SK-N-DZ (cell line): ENCODE measurements at regions not wholly inside any gene's neighbourhood (a gene's known extent, or its start where the extent isn't known, plus 50 kb on each side); places are given as distances from the start of the nearest gene placed in this dataset.
"Not testable (repeated sequence)": the region's sequence is repeated elsewhere in the genome, so short reads cannot be mapped to it uniquely, and the experiment has no call there.

Experiments used
- DNase-seq: peaks from one replicate; pipeline ENCODE4 v3.0.0-alpha.2; 2015; ENCODE audit warnings: low spot score

GRCh38 chr18:961644-962355 lies 57.1 kb downstream of the ADCYAP1 start:
- peak; percentile 49 for DNase-seq

DNA sequence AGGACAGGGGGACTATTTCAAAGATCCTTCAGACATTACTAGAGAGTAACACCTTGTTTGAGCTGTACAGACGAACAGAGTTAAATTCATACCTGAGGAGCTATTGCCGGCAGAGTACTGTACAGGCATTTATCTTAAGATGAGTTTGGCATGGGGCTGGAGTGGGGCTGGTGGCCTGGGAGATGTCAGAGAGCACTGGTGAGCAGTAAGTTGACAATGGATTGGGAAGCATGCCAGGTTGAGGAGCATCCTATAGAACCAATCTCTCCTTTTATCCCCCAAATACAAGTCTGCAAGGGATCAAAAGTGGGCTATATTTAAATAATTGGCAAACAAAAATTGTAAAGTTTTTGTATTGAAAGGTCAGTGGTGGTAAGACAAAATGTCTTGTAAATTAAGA lies 58.6 kb downstream of the ADCYAP1 start:
- DNase-seq, result peak; percentile 84

GRCh38 chr18:965921-966758 lies 61.5 kb downstream of the ADCYAP1 start:
- no peak for DNase-seq

GRCh38 chr18:966759-967576 lies 62.3 kb downstream of the ADCYAP1 start:
- DNase-seq, result no peak

- not testable (repeated sequence) for DNase-seq
Measured at GRCh38 chr18:968910-969309, 64.2 kb downstream of the ADCYAP1 start.

DNA sequence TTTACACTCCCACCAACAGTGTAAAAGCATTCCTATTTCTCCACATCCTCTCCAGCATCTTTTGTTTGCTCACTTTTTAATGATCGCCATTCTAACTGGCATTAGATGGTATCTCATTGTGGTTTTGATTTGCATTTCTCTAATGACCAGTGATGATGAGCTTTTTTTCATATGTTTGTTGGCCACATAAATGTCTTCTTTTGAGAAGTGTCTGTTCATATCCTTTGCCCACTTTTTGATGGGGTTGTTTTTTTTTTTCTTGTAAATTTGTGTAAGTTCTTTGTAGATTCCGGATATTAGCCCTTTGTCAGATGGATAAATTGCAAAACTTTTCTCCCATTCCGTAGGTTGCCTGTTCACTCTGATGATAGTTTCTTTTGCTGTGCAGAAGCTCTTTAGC lies 64.6 kb downstream of the ADCYAP1 start:
- not testable (repeated sequence) for DNase-seq

DNA sequence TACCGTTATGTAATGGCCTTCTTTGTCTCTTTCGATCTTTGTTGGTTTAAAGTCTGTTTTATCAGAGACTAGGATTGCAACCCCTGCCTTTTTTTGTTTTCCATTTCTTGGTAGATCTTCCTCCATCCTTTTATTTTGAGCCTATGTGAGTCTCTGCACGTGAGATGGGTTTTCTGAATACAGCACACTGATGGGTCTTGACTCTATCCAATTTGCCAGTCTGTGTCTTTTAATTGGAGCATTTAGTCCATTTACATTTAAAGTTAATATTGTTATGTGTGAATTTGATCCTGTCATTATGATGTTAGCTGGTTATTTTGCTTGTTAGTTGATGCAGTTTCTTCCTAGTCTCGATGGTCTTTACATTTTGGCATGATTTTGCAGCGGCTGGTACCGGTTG lies 69.9 kb downstream of the ADCYAP1 start:
- DNase-seq, result not testable (repeated sequence)

DNA sequence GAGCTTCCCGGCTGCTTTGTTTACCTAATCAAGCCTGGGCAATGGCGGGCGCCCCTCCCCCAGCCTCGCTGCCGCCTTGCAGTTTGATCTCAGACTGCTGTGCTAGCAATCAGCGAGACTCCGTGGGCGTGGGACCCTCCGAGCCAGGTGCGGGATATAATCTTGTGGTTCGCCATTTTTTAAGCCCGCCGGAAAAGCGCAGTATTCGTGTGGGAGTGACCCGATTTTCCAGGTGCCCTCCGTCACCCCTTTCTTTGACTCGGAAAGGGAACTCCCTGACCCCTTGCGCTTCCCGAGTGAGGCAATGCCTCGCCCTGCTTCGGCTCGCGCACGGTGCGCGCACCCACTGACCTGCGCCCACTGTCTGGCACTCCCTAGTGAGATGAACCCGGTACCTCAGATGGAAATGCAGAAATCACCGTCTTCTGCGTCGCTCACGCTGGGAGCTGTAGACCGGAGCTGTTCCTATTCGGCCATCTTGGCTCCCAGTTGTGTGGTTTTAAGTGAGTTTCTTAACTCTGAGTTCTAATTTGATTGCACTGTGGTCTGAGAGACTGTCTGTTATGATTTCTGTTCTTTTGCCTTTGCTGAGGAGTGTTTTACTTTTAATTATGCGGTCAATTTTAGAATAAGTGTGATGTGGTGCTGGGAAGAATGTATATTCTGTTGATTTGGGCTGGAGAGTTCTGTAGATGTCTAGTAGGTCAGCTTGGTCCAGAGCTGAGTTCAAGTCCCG lies 71.9 kb downstream of the ADCYAP1 start:
- DNase-seq, result not testable (repeated sequence)

- DNase-seq, result not testable (repeated sequence)
Measured at GRCh38 chr18:977327-977726, 72.7 kb downstream of the ADCYAP1 start.

- not testable (repeated sequence) for DNase-seq
Measured at GRCh38 chr18:977732-978131, 73.1 kb downstream of the ADCYAP1 start.

DNA sequence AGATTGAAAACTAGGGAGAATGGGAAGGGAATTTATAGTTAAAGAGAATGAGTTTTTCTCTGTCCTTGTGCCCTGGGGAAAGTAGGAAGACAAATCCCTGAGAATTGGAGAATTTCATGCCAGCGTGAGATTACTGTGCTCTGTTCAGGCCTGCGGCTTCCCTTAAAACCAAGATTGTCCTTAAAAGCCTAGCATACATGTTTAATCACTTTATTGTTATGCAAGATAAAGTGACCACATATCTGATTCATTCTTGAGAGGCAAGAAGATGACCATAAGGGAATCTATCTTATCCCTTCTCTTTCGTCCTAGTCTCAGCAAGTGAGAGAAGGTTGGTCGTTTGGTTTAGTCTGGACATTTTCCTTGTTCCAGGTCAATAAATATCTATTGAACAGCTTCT lies 75.9 kb downstream of the ADCYAP1 start:
- DNase-seq, result no peak

DNA sequence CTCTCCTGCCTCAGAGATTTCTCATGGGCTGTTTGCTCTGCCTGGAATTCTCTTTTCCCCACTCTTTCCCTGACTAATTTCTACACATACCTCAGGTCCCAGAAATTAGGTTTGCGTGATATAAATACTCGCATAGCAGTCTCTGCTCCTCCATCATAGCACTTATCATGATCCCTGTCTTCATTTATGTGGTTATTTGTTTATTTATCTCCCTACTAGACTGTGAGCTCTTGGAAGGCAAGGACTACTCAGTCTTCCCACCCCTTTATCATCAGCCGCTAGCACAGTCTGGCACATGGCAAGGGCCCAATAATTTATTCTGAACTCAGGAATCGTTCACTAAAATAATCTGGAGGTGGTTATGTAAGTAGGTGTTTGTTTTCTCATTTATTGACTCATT lies 79.3 kb downstream of the ADCYAP1 start:
- no peak for DNase-seq

DNA sequence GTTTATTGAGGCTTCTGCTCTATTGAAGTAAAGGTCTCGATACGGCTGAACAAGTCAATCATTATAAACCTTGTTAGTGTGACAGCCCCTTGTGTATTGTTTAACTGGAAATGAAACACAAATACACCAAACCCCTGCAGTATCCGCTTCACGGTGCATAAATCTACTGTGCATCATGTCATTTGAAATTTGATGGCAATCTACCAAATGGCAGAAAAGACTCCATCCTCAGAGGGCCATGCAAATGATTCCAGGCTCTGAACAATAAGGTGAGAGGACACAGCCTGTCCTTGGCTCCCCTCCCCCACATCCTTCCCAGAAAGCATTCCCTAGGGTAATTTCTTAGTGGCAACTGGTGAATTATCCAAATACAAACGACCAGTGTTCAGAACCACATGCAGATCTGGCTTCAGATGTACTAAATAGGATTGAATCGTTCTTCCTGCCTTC lies 80.6 kb downstream of the ADCYAP1 start:
- DNase-seq, result peak; percentile 94

DNA sequence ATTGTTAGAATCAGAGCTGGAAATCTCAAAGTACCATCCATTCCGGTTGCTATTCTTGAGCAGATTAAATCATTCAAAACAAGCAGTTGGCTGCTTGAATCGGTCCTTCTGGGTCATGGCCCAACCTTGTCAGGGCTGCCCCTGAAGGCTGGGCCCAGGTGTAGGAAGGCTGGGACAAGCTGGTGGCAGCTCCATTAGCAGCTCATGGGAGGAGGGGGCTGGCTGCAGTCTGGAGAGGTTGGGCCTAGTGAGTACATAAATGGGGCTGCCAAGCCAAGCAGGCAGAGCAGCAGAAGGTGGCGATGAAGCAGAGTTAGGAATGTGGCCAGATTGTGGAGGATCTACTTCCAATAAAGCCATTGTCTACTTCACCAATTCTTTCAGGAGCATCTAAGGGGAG lies 81.4 kb downstream of the ADCYAP1 start:
- peak; percentile 62 for DNase-seq

DNA sequence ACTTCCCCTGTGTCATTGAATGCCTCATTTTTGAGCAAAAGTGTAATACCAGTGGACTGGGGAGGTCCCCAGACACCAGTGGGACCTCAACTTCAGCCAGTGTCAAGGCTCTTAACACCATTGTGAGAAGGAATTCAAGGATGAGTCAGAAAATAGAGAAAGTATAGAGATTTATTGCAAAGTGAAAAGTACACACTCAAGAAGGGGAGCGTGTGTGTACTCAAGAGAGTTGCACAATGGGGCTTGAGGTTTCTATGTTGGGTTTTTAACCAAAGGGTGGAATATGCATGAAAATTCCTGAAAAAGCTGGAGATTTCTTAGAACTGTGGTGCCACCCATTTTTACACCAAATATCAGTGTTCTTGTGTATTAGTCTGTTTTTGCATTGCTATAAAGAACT lies 81.9 kb downstream of the ADCYAP1 start:
- no peak for DNase-seq

GRCh38 chr18:987325-988186 lies 82.9 kb downstream of the ADCYAP1 start:
- DNase-seq, result no peak

GRCh38 chr18:989425-989824 lies 84.8 kb downstream of the ADCYAP1 start:
- no peak for DNase-seq

- peak; percentile 22 for DNase-seq
Measured at GRCh38 chr18:990197-990596, 85.5 kb downstream of the ADCYAP1 start.

- no peak for DNase-seq
Measured at GRCh38 chr18:991441-991840, 86.8 kb downstream of the ADCYAP1 start.

- no peak for DNase-seq
Measured at GRCh38 chr18:993560-993959, 88.9 kb downstream of the ADCYAP1 start.
